Stimulated activated effector memory CD8-positive, alpha-beta T cell treated with anti-CD3 and anti-CD28 coated beads, Interleukin-12 subunit alpha, Interleukin-12 subunit beta, amount 100 ng/mL, for 72 hours (primary cell): ENCODE measurements at regions not wholly inside any gene's neighbourhood (a gene's known extent, or its start where the extent isn't known, plus 50 kb on each side); places are given as distances from the start of the nearest gene placed in this dataset.

Source experiments
- ATAC-seq: fragments of 150-1000 bp; cut with Tn5 transposase; 2 replicates; pipeline ENCODE4 v1.10.0; 2021
- DNase-seq, 2 donors: peaks; one replicate each; pipeline ENCODE4 v3.0.0; 2021 to 2022; ENCODE audit warnings: low spot score in 2 of 2
- H3K27ac Mint-ChIP-seq: one replicate; pipeline ENCODE4 v1.8.0; 2022; ENCODE audit warnings: mild to moderate bottlenecking, mixed read lengths
- H3K36me3 Mint-ChIP-seq: one replicate; pipeline ENCODE4 v1.8.0; 2022; ENCODE audit warnings: mild to moderate bottlenecking, mixed read lengths
- H3K4me1 Mint-ChIP-seq: one replicate; pipeline ENCODE4 v1.8.0; 2022; ENCODE audit warnings: mixed read lengths
- H3K4me3 Mint-ChIP-seq: one replicate; pipeline ENCODE4 v1.8.0; 2022; ENCODE audit warnings: mild to moderate bottlenecking, mixed read lengths
- H3K9me3 Mint-ChIP-seq: one replicate; pipeline ENCODE4 v1.8.0; 2022; ENCODE audit warnings: mixed read lengths

DNA sequence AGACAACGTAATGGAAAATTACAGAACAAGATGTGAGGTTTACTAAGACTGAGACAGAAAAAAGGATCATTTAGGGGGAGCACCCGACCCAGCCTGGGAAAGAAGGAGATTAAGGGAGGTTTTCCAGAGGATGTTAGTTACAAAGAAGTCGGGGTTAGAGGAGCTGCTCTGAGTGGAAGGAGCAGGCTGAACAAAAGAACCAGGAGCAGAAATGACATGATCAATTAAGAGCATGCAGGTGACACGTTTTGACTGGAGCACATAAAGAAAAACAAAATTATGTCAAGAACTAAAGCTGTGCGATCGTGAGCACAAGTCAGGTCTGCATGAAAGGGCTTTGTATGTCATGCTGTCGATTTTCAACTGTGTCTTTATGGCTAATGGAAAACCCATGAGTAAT lies 417.3 kb upstream of the MARCKS start:
- no peak for DNase-seq
- Mint-ChIP-seq H3K27ac (no peak overlapping the region), H3K36me3 (no peaks in the 10 kb centered on the region), H3K9me3 (peaks cover 3% of the 10 kb centered on the region), H3K4me3 (no peak overlapping the region), H3K4me1 (no peaks in the 10 kb centered on the region)
- ATAC-seq, result no peak

DNA sequence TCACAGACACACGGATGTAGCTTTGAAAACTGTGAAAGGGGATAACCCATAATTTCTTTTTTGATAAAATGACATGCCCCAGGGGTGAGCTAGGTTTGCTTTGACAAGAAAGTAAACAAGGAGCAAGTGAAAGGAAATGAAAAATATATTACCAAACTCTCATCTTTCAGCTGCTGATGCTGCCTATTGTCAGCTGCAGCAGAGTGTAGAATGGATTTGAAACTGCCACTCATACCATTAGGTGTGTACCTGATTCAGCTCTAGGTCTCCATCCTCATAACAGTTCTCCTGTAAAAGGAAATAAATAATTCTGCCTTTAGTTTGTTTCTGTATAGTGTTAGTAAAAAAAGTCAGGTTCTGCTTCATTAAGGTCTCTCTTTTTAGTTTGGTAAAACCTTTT lies 415.1 kb upstream of the MARCKS start:
- Mint-ChIP-seq H3K27ac (no peak overlapping the region), H3K9me3 (peaks cover 3% of the 10 kb centered on the region), H3K36me3 (no peaks in the 10 kb centered on the region), H3K4me3 (no peak overlapping the region), H3K4me1 (no peaks in the 10 kb centered on the region)
- ATAC-seq (no peak), DNase-seq (no peak)

DNA sequence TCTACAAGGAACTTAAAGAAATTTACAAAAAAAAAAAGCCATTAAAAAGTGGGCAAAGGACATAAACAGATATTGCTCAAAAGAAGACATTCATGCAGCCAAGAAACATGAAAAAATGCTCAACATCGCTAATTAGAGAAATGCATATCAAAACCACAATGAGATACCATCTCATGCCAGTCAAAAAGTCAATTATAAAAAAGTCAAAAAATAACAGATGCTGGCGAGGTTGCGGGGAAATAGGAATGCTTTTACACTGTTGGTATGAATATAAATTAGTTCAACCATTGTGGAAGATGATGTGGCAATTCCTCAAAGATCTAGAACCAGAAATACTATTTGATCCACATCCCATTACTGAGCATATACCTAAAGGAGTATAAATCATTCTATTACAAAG lies 411.9 kb upstream of the MARCKS start:
- ATAC-seq, result no peak
- H3K27ac Mint-ChIP-seq, result no peak overlapping the region
- no peaks in the 10 kb centered on the region for H3K4me1 Mint-ChIP-seq
- H3K9me3 Mint-ChIP-seq, result no peaks in the 10 kb centered on the region
- no peak overlapping the region for H3K4me3 Mint-ChIP-seq
- H3K36me3 Mint-ChIP-seq, result no peaks in the 10 kb centered on the region
- no peak for DNase-seq

DNA sequence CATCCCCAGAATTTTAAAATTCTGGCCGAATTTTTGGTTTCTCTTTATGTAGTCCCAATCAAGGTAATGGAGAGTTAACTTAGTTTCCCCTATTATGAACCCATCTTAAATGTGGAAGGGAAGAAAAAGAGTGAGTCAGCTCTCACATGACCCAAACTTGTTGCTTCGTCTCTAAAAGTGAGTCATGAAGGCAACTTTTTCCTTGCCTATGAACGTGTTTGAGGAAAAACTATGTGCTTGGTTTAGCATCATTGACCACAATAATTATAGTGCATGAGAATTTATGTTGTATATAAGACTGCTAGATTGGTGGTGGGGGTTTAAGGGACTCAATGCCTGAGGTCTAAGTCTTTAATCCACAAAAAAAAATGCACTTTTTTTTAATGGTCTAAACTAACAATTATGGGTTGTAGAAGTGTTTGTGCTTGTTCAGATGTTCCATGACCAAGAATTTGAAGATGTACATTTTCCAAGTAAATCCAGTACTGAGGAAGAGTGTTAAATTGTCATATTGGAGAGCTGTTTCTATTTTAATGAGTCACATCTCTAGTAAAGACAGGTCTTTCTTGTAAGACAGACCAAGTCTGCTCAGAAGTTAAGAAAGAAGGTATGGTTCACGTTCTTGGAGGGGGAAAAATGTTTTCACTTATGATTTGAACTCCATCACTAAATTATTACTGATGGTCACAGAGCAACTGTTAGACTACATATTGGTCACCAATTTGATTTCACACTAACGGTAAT lies 409.9 kb upstream of the MARCKS start:
- H3K36me3 Mint-ChIP-seq, result no peaks in the 10 kb centered on the region
- DNase-seq (no peak), ATAC-seq (no peak)
- H3K4me1 Mint-ChIP-seq, result no peaks in the 10 kb centered on the region
- H3K4me3 Mint-ChIP-seq, result no peak overlapping the region
- no peaks in the 10 kb centered on the region for H3K9me3 Mint-ChIP-seq
- H3K27ac Mint-ChIP-seq, result no peak overlapping the region

DNA sequence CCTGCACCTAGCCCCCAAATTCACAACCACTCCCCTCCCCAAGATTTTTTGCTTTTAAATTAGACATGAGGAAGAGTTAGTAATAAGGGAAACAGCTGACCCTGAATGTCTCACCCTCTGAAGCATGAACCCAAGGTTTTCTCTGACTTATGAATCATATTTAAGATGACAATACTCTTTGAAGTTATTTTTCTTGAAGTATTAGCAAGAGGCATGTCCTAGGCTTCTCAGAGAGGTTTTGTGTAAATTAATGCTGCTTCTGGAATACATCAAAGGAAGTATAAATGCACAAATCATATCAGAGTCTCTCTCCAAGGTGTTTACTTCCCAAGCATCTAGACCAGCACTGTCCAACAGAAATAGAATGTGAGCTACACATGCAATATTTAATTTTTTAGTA lies 408.1 kb upstream of the MARCKS start:
- Mint-ChIP-seq H3K36me3 (no peaks in the 10 kb centered on the region), H3K4me3 (no peak overlapping the region), H3K4me1 (no peaks in the 10 kb centered on the region), H3K9me3 (no peaks in the 10 kb centered on the region), H3K27ac (no peak overlapping the region)
- ATAC-seq (no peak), DNase-seq (no peak)

DNA sequence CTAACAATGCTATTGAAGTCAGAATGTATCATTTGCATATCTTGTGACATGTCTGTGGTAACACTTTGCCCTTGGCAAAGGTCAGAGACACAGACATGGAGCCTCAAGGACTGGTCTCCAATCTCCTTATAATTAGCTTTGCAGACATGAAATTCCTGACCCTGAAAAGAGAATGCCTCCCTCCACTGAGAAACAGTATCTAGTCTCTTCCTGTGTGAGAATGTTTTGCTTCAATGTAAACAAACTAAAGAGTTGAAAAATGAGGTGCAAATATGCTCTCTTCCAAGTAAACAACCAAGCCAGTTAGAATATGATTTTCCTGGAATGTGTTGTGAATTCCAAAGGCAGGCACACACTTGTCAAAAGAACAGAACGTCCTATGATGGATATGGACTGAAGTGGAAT lies 407.1 kb upstream of the MARCKS start:
- DNase-seq (no peak), ATAC-seq (no peak)
- H3K36me3 Mint-ChIP-seq, result no peaks in the 10 kb centered on the region
- H3K4me3 Mint-ChIP-seq, result no peak overlapping the region
- H3K27ac Mint-ChIP-seq, result no peak overlapping the region
- no peaks in the 10 kb centered on the region for H3K4me1 Mint-ChIP-seq
- no peaks in the 10 kb centered on the region for H3K9me3 Mint-ChIP-seq

DNA sequence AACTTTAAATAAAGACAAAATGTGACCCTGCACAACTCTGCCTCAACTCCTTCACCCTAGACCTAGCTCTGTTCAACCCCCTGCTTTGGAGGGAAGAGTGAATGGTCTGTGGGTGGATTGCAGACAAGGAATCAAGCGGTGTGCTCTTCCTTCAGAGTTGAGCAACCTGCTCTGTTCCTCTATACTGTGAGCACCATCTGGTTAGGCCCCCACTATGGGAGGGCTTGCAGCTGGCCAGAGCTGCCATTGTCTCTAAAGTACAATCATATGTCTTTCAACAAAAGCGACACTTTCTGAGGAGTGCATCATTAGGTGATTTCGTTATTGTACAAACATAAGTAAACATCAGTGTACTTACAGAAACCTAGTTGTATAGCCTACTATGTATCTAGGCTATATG lies 406.1 kb upstream of the MARCKS start:
- no peak overlapping the region for H3K4me3 Mint-ChIP-seq
- no peak overlapping the region for H3K27ac Mint-ChIP-seq
- ATAC-seq (no peak), DNase-seq (no peak)
- H3K36me3 Mint-ChIP-seq, result no peaks in the 10 kb centered on the region
- H3K9me3 Mint-ChIP-seq, result no peaks in the 10 kb centered on the region
- H3K4me1 Mint-ChIP-seq, result no peaks in the 10 kb centered on the region

DNA sequence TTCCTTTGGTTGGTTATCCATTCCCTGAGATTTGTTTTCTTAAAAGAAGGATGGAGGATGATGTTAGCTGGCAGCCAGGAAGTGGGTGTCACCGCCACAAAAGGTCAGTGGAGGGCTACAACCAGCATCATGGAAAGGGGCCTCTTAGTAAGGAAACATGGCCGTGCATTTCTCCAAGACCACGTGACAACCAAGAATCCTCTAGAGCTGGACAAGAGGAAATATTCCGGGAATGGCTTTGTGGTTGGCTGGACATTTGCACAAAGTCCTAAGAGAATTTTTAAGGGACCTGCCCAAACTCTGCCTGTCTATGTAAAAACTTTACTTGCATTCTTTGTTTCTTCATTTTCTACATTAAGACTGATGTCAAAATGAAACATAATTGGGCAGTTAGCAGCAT lies 399.9 kb upstream of the MARCKS start:
- no peak overlapping the region for H3K4me3 Mint-ChIP-seq
- H3K36me3 Mint-ChIP-seq, result no peaks in the 10 kb centered on the region
- no peak overlapping the region for H3K27ac Mint-ChIP-seq
- H3K4me1 Mint-ChIP-seq, result no peaks in the 10 kb centered on the region
- H3K9me3 Mint-ChIP-seq, result no peaks in the 10 kb centered on the region
- DNase-seq (no peak), ATAC-seq (no peak)

DNA sequence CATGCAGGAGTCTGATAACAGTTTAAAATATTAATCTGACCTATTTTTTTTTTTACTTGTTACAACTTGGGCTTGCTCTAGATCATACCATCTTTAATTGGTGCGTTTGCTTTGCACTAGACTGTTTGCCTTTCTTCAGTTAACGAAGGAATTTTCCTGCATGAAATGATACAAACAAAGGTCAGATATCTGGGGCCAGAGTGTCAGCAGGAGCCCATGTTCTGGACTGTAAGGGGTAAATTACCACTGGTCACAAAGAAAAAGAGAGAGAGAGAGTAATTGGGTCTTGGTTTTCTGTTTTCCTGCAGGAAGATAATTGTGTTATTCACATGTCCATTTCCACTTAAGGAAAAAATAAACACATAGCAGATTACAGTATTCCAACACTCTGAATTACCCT lies 399.4 kb upstream of the MARCKS start:
- Mint-ChIP-seq H3K9me3 (no peaks in the 10 kb centered on the region), H3K27ac (no peak overlapping the region), H3K4me1 (no peaks in the 10 kb centered on the region), H3K4me3 (no peak overlapping the region), H3K36me3 (no peaks in the 10 kb centered on the region)
- ATAC-seq (no peak), DNase-seq (no peak)

DNA sequence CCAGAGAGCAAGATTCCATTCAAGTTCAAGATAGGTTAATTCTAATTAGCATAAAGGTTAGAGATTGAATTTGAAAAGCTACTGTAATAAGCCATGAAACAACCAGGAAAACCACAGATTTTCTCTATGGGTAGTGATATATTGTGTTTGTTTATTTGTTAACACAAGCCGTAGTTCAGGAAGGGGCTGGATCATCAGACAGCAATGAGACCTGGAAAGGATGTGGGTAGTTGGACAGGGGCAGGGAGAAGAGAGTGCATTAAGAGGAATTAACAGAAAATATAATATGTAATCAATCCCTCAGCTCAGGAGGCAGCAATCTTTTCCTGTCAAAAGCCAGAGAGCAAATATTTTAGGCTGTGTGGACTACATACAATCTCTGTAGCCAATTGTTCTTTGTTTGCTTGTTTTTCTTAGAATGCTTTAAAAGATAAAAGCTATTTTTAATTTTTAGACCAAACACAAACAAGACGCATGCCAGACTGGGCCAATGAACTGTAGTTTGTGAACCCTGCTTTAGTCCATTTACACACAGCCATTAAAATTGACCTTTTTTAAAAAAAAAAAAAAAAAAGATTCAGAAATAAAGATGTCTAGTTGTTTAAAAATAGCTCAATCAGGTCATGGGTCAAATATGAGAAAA lies 398.7 kb upstream of the MARCKS start:
- ATAC-seq (no peak), DNase-seq (no peak)
- no peak overlapping the region for H3K4me3 Mint-ChIP-seq
- H3K36me3 Mint-ChIP-seq, result no peaks in the 10 kb centered on the region
- H3K27ac Mint-ChIP-seq, result no peak overlapping the region
- no peaks in the 10 kb centered on the region for H3K9me3 Mint-ChIP-seq
- H3K4me1 Mint-ChIP-seq, result no peaks in the 10 kb centered on the region

DNA sequence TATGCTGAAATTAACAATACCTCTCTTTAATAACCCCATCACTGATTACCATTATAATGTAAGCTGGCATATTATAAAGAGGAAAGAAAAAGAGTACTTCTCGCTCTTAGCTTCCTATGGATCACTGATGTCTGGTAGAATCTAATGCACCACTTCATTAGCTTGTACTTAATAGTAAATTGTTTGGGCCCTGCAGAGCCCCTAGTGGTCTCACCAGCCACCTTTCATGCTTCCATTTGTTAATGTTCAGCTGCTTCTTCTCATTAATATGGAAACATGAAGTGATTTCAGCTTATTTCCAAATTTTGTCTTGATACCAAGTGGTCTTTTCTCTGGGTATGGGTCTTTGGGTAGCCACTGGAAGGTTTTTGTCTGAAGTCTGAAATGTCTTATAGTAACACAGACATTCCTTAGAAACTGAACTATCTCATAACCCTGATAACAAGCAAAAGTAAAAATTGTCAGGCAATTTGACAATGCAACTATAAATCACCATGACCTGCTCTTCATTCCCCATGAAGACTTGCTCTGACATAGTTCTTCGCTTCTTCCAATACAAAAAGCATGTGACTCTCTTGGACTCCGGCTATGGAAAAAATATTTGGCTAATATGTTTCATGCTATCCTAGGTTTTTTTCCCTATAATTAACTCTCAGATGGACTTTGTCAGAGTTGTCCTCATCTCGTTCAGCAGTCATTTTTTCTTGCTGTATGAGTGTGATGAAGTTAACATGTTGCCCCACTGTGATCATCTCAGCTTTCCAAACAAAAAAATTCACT lies 395.8 kb upstream of the MARCKS start:
- Mint-ChIP-seq H3K4me1 (no peaks in the 10 kb centered on the region), H3K4me3 (no peak overlapping the region), H3K36me3 (no peaks in the 10 kb centered on the region), H3K27ac (no peak overlapping the region), H3K9me3 (no peaks in the 10 kb centered on the region)
- no peak for ATAC-seq
- DNase-seq, result no peak

DNA sequence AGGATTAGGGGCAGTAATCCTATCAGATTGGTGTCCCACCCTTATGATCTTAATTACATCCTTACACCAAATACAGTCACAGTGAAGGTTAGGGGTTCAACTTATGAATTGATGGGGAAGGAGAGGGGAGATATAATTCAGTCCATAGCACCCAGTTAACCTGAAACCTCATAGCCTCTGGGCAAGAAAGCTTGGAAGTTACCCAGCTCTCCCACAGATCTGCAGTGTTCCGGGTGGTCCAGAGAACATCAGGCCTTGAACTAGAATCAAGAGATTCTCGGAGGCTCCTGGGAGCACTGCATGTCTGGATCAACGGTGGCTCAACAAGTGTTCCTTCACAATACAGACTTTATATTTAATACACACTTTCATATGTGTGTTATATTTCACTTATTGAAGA lies 392.6 kb upstream of the MARCKS start:
- DNase-seq (no peak), ATAC-seq (no peak)
- no peaks in the 10 kb centered on the region for H3K36me3 Mint-ChIP-seq
- H3K4me3 Mint-ChIP-seq, result no peak overlapping the region
- H3K27ac Mint-ChIP-seq, result no peak overlapping the region
- H3K4me1 Mint-ChIP-seq, result no peaks in the 10 kb centered on the region
- H3K9me3 Mint-ChIP-seq, result no peaks in the 10 kb centered on the region

DNA sequence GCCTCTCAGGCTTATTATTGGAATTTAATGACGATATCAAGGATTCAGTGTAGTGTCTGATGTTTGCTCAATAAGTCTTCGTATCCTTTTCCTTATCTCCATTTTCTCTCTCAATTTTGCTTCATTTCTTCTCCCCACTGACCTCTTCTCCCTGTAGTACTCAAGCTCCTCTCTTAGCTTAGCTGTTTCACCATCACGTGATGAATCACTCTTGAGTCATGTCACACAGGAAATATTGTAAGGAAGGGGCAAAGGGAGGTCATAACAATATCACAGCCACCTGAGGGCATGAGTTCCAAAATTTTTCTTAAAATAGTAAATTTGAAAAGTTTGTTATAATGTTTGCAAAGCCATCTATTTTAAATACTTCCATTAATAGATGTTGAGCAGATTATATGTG lies 392.2 kb upstream of the MARCKS start:
- Mint-ChIP-seq H3K4me3 (no peak overlapping the region), H3K36me3 (no peaks in the 10 kb centered on the region), H3K9me3 (no peaks in the 10 kb centered on the region), H3K4me1 (no peaks in the 10 kb centered on the region), H3K27ac (no peak overlapping the region)
- ATAC-seq (no peak), DNase-seq (no peak)

DNA sequence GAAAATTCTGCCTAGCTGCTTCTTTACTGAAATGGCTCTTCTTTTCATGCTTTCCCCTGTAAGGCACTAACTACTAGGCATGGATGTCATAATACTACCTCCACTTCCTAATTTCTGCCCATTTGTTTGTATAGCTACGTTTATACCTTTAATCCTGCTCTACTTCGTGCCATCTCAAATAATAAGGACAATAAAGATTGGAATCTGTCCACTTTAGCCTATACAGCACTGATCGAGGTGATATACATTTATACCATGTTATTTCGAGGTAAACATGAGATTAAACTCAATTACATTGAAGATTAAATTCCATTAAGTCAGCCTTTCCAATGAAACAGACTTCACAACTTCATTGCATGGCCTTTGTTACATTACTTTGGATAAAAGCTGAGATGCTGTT lies 390.6 kb upstream of the MARCKS start:
- ATAC-seq (no peak), DNase-seq (no peak)
- Mint-ChIP-seq H3K36me3 (no peaks in the 10 kb centered on the region), H3K4me1 (no peaks in the 10 kb centered on the region), H3K4me3 (no peak overlapping the region), H3K27ac (no peak overlapping the region), H3K9me3 (no peaks in the 10 kb centered on the region)

DNA sequence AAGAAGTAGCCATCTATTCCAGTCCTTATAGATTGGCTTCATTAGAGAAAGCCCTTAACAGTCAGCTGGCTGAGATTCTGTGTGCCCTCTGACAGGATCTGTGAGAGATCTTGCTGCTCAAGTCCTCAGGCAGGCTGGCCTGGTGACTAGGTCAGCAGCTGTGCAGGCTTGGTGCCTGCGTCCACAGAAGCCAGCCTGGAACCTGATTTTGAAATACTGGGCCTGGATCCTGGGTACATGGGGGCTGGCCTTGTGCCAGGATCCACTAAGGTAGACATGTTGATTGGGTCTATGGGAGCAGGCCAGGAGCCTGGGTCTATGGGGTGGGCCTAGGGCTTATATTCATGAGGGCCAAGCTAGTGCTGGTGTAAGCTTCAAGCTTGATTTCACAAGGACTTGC lies 381.8 kb upstream of the MARCKS start:
- DNase-seq, result no peak
- no peak overlapping the region for H3K4me3 Mint-ChIP-seq
- ATAC-seq, result no peak
- peaks cover 12% of the 10 kb centered on the region for H3K9me3 Mint-ChIP-seq
- no peaks in the 10 kb centered on the region for H3K36me3 Mint-ChIP-seq
- no peaks in the 10 kb centered on the region for H3K4me1 Mint-ChIP-seq
- no peak overlapping the region for H3K27ac Mint-ChIP-seq
